ENCODE measurements at regions not wholly inside any gene's neighbourhood (a gene's known extent, or its start where the extent isn't known, plus 50 kb on each side); places are given as distances from the start of the nearest gene placed in this dataset.

DNA sequence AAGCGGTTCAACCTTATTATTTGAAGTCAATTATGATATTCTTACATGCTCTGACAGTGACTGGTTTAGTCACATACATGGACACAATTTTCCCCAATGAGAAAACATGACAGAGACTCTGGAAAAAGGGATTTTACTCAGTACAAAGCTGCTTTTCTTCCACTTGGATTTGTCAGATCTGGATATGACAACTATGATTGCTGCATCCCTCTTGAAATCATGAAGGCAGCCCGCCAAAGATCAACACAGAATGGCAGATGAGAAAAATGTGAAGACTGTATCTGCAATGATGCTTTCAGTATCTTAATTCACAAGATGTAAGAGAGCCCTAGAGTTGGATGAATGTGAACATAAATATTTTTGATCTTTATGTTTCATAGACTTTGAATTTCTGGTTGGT is 439.6 kb downstream of the CDH8 start:
- H3K27me3 Mint-ChIP-seq (ENCODE audit: low read depth), result no peaks in the 10 kb centered on the region
- H3K4me1 Mint-ChIP-seq (ENCODE audit: low read depth), result no peaks in the 10 kb centered on the region
- no peak overlapping the region for H3K27ac Mint-ChIP-seq
- peaks cover 24% of the 10 kb centered on the region for H3K9me3 Mint-ChIP-seq
- no peak overlapping the region for H3K4me3 Mint-ChIP-seq
- no peaks in the 10 kb centered on the region for H3K36me3 Mint-ChIP-seq (ENCODE audit: low read depth)

DNA sequence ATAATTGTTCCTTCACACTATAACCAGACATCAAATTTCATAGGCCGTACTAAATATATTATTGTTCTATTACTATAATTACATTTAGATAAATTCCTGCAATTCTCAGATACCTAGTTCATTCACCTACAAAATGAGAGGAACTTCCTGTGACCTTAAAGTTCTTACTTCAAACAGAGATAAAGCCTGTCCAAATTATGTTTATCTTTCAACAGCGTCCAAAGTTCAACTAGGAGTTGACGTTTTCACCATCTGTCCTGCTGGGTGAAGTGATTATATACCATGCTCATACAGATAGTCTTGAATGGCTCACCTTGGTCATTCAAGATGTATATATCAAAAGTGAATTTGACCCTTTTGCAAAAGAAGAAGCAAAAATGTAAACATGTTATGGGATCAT is 440.6 kb downstream of the CDH8 start:
- Mint-ChIP-seq H3K36me3 (ENCODE audit: low read depth) (no peaks in the 10 kb centered on the region), H3K4me1 (ENCODE audit: low read depth) (no peaks in the 10 kb centered on the region), H3K27me3 (ENCODE audit: low read depth) (no peaks in the 10 kb centered on the region), H3K4me3 (no peak overlapping the region), H3K27ac (no peak overlapping the region), H3K9me3 (peaks cover 24% of the 10 kb centered on the region)

GRCh38 chr16:61590577-61590976 is 445.7 kb downstream of the CDH8 start:
- H3K4me1 Mint-ChIP-seq (ENCODE audit: low read depth), result no peaks in the 10 kb centered on the region
- no peaks in the 10 kb centered on the region for H3K36me3 Mint-ChIP-seq (ENCODE audit: low read depth)
- no peaks in the 10 kb centered on the region for H3K27me3 Mint-ChIP-seq (ENCODE audit: low read depth)
- H3K9me3 Mint-ChIP-seq, result peaks cover 32% of the 10 kb centered on the region
- no peak overlapping the region for H3K4me3 Mint-ChIP-seq
- H3K27ac Mint-ChIP-seq, result no peak overlapping the region

DNA sequence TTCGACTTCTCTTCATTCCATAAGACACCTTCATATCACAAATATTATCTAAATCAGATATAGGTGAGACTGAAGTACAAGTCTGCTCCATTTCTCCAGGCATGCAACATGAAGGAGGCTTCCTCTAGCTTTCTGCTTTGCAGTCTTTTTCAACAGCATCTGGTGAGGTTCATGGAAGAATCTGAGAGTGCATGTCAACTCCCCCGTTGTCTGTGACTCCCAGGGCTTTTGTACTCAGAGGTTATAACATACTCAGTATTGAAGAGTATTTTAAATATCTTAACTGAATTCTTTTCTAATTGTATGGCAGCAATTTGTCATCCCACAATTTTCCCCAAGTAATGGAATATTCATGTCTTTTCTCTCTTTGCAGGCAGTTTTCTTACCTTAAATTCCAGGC is 448.7 kb downstream of the CDH8 start:
- Mint-ChIP-seq H3K27me3 (ENCODE audit: low read depth) (no peaks in the 10 kb centered on the region), H3K9me3 (peaks cover 15% of the 10 kb centered on the region), H3K36me3 (ENCODE audit: low read depth) (no peaks in the 10 kb centered on the region), H3K4me3 (no peak overlapping the region), H3K4me1 (ENCODE audit: low read depth) (no peaks in the 10 kb centered on the region), H3K27ac (no peak overlapping the region)

DNA sequence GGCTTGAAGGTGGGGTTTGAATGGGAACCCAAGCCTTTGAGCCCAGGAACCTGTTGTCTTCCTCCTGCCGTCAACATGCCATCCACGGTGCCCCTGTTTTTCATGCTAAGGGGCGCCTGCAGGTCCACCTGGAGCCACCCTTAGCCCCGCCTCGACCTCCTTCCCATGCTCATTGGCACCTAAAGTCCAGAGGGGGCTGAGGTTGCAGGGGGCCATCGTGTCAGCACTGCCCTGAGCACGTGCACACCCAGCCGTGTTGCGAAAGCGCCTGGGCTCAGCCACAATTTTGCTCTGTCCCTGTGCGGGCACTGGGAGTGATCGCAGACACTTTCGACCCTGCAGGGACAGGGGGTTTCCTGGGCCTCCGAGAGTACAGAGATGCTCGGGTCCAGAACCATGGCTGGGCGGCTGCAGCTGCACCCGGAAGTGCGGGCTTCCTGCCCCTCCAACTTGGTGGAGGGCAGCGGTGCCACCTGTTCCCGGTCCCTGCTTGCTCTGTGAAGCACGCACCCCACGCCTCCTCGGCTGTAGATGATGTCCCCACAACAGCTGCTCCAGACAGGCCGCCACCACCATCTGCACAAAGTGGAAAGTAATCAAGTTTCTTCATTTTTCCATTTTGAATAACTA is 454.7 kb downstream of the CDH8 start:
- H3K27ac Mint-ChIP-seq, result no peak overlapping the region
- no peaks in the 10 kb centered on the region for H3K27me3 Mint-ChIP-seq (ENCODE audit: low read depth)
- H3K36me3 Mint-ChIP-seq (ENCODE audit: low read depth), result no peaks in the 10 kb centered on the region
- H3K9me3 Mint-ChIP-seq, result peaks cover 16% of the 10 kb centered on the region
- no peaks in the 10 kb centered on the region for H3K4me1 Mint-ChIP-seq (ENCODE audit: low read depth)
- no peak overlapping the region for H3K4me3 Mint-ChIP-seq

DNA sequence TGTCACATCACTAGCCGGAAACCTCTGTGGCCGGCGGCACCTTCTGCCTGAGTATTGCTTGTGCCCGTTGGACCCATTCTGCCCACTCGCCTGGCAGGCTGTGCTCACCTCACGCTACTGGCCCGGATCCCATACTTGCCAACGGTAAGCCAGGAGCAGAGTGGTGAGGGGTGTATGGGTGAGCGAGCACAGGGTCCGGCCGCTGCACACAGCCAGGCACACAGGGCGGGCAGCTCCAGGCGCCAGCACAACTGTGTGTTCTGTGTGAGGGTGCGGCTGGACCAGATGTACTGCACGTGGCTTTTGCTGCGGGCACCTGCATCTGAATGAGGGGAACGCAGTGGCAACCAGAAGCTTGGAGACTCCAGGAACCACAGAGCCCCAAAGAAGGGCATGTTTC is 455.7 kb downstream of the CDH8 start:
- Mint-ChIP-seq H3K27ac (no peak overlapping the region), H3K9me3 (peaks cover 22% of the 10 kb centered on the region), H3K36me3 (ENCODE audit: low read depth) (no peaks in the 10 kb centered on the region), H3K4me1 (ENCODE audit: low read depth) (no peaks in the 10 kb centered on the region), H3K4me3 (no peak overlapping the region), H3K27me3 (ENCODE audit: low read depth) (no peaks in the 10 kb centered on the region)

DNA sequence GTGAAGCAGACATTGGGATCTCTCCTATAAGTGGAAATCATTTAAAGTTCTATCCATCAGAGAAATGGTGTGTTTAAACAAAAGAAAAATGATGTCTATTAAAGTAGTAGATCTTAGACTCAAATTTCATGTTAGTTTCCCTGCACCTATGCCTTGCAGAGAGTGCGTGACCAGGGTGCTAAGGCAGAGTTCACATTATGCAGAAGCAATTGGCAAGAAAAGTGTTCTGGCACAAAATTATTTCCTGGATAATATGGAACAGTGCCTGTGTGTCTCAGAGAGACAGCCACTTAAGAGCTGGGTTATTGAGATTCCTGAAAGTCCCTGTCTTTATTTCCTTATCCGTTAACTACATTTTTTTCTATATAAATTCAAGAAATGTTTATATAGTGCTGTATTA is 457.0 kb downstream of the CDH8 start:
- no peak overlapping the region for H3K27ac Mint-ChIP-seq
- H3K27me3 Mint-ChIP-seq (ENCODE audit: low read depth), result no peaks in the 10 kb centered on the region
- no peaks in the 10 kb centered on the region for H3K36me3 Mint-ChIP-seq (ENCODE audit: low read depth)
- peaks cover 35% of the 10 kb centered on the region for H3K9me3 Mint-ChIP-seq
- no peaks in the 10 kb centered on the region for H3K4me1 Mint-ChIP-seq (ENCODE audit: low read depth)
- no peak overlapping the region for H3K4me3 Mint-ChIP-seq

GRCh38 chr16:61576476-61576875 is 459.8 kb downstream of the CDH8 start:
- Mint-ChIP-seq H3K9me3 (peaks cover 42% of the 10 kb centered on the region), H3K4me3 (no peak overlapping the region), H3K36me3 (ENCODE audit: low read depth) (no peaks in the 10 kb centered on the region), H3K4me1 (ENCODE audit: low read depth) (no peaks in the 10 kb centered on the region), H3K27me3 (ENCODE audit: low read depth) (no peaks in the 10 kb centered on the region), H3K27ac (no peak overlapping the region)

GRCh38 chr16:61575617-61576016 is 460.6 kb downstream of the CDH8 start:
- Mint-ChIP-seq H3K27ac (no peak overlapping the region), H3K4me3 (no peak overlapping the region), H3K27me3 (ENCODE audit: low read depth) (no peaks in the 10 kb centered on the region), H3K4me1 (ENCODE audit: low read depth) (no peaks in the 10 kb centered on the region), H3K36me3 (ENCODE audit: low read depth) (no peaks in the 10 kb centered on the region), H3K9me3 (peaks cover 42% of the 10 kb centered on the region)

DNA sequence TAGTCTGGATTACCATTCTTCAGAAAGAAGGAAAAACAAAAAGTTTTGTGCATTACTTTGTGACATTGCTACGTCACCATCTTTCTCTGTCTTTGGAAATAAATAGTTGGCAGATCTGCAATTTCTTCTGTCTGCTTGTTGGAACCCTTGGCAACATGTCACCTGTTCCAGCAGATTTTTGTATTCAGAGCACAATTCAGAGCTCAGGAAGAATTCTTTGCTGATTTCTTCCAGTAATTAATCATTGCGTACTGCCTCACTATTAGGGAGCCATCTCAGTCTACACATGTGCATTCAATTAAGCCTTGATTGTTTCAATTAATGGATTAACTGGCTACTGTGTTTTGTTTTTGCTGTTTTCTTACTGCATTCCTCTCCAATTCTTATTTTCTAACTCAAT is 467.2 kb downstream of the CDH8 start:
- peaks cover 36% of the 10 kb centered on the region for H3K9me3 Mint-ChIP-seq
- no peak overlapping the region for H3K4me3 Mint-ChIP-seq
- H3K4me1 Mint-ChIP-seq (ENCODE audit: low read depth), result no peaks in the 10 kb centered on the region
- no peaks in the 10 kb centered on the region for H3K36me3 Mint-ChIP-seq (ENCODE audit: low read depth)
- H3K27me3 Mint-ChIP-seq (ENCODE audit: low read depth), result no peaks in the 10 kb centered on the region
- H3K27ac Mint-ChIP-seq, result no peak overlapping the region

DNA sequence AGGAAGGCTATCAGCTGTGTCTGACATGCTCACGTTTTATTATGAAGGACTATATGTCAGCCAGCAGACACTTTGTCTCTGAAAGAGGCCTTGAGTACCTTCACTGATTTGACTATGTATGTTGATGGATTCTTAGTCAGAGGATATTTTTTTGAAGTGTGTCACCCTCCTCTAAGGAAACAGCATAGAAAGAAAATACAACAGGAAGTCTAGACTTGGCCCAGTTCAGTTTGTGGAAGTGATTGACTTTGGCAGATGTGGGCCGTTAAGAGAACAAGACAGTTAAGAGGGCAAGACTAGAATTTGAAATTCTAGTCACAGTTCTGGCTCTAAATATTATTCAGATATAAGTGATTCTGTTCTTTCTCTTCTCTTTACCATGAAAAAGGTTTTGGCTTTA is 471.5 kb downstream of the CDH8 start:
- H3K4me3 Mint-ChIP-seq, result no peak overlapping the region
- H3K27ac Mint-ChIP-seq, result no peak overlapping the region
- H3K36me3 Mint-ChIP-seq (ENCODE audit: low read depth), result no peaks in the 10 kb centered on the region
- H3K4me1 Mint-ChIP-seq (ENCODE audit: low read depth), result no peaks in the 10 kb centered on the region
- peaks cover 44% of the 10 kb centered on the region for H3K9me3 Mint-ChIP-seq
- H3K27me3 Mint-ChIP-seq (ENCODE audit: low read depth), result no peaks in the 10 kb centered on the region

GRCh38 chr16:61555718-61556441 is 480.4 kb downstream of the CDH8 start:
- no peak overlapping the region for H3K27ac Mint-ChIP-seq
- H3K36me3 Mint-ChIP-seq (ENCODE audit: low read depth), result no peaks in the 10 kb centered on the region
- no peaks in the 10 kb centered on the region for H3K4me1 Mint-ChIP-seq (ENCODE audit: low read depth)
- H3K27me3 Mint-ChIP-seq (ENCODE audit: low read depth), result no peaks in the 10 kb centered on the region
- H3K9me3 Mint-ChIP-seq, result peaks cover 26% of the 10 kb centered on the region
- H3K4me3 Mint-ChIP-seq, result no peak overlapping the region

- Mint-ChIP-seq H3K4me3 (no peak overlapping the region), H3K27me3 (ENCODE audit: low read depth) (no peaks in the 10 kb centered on the region), H3K4me1 (ENCODE audit: low read depth) (no peaks in the 10 kb centered on the region), H3K36me3 (ENCODE audit: low read depth) (no peaks in the 10 kb centered on the region), H3K27ac (no peak overlapping the region), H3K9me3 (peaks cover 13% of the 10 kb centered on the region)
Observed at GRCh38 chr16:61549327-61549726, 486.9 kb downstream of the CDH8 start.

DNA sequence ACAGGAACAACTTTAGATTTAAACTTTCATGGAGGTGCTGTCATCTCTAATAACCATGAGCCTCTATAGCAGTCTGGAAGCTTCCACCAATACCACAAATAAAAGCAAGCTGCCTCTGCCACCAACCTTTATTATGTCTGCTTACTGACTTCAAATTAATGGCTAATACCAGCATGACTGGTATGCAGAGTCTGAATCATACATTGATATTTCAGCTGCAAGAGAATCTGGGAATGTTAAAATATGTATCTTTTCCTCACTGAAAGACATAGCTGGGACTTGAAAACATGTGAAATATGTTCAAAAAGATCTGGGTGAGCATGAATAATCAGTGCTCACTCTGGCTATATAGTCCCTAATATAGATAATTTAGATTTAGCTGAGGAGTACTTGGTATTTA is 488.6 kb downstream of the CDH8 start:
- no peak overlapping the region for H3K27ac Mint-ChIP-seq

GRCh38 chr16:61544165-61544564 is 492.1 kb downstream of the CDH8 start:
- Mint-ChIP-seq H3K27ac (no peak overlapping the region), H3K27me3 (ENCODE audit: low read depth) (no peaks in the 10 kb centered on the region), H3K36me3 (ENCODE audit: low read depth) (no peaks in the 10 kb centered on the region), H3K9me3 (peaks cover 13% of the 10 kb centered on the region), H3K4me1 (ENCODE audit: low read depth) (no peaks in the 10 kb centered on the region), H3K4me3 (no peak overlapping the region)

More for the DNA sequence above, 488.6 kb downstream of the CDH8 start:
- H3K27me3 Mint-ChIP-seq (ENCODE audit: low read depth), result no peaks in the 10 kb centered on the region
- H3K36me3 Mint-ChIP-seq (ENCODE audit: low read depth), result no peaks in the 10 kb centered on the region
- H3K4me1 Mint-ChIP-seq (ENCODE audit: low read depth), result no peaks in the 10 kb centered on the region
- peaks cover 13% of the 10 kb centered on the region for H3K9me3 Mint-ChIP-seq
- no peak overlapping the region for H3K4me3 Mint-ChIP-seq

Data from T-helper 1 cell treated with Interleukin-12 subunit alpha and Interleukin-12 subunit beta and Interleukin-4 antibody, amounts not matched to agents 30 μg/mL and 1 μg/mL, for 36 hours (primary cell).